BE2C (cell line): ENCODE measurements at regions not wholly inside any gene's neighbourhood (a gene's known extent, or its start where the extent isn't known, plus 50 kb on each side); places are given as distances from the start of the nearest gene placed in this dataset.

ENCODE experiments used
- DNase-seq: peaks from one replicate; pipeline ENCODE4 v3.0.0-alpha.2; 2020
- H3K27me3 ChIP-seq: fragments of 250-450 bp; sonication (Bioruptor Pico); 2 replicates; pipeline ENCODE4 v1.5.1; 2020; ENCODE audit warnings: mild to moderate bottlenecking
- H3K36me3 ChIP-seq: fragments of 250-450 bp; sonication (Bioruptor Pico); 2 replicates; pipeline ENCODE4 v1.5.1; 2020; ENCODE audit warnings: mild to moderate bottlenecking
- H3K4me1 ChIP-seq: fragments of 250-450 bp; sonication (Bioruptor Pico); 2 replicates; pipeline ENCODE4 v1.5.1; 2020
- H3K4me3 ChIP-seq: 2 replicates; pipeline ENCODE4 v1.5.1; 2011; ENCODE audit warnings: low read depth, low read length
- H3K9me3 ChIP-seq: fragments of 250-450 bp; sonication (Bioruptor Pico); 2 replicates; pipeline ENCODE4 v1.5.1; 2020
- TF ChIP-seq, protein P1 (sequence below): IDR thresholded peaks from 2 replicates; pipeline ENCODE4 v1.5.1; 2012; ENCODE audit warnings: mild to moderate bottlenecking, low read depth, low read length

DNA sequence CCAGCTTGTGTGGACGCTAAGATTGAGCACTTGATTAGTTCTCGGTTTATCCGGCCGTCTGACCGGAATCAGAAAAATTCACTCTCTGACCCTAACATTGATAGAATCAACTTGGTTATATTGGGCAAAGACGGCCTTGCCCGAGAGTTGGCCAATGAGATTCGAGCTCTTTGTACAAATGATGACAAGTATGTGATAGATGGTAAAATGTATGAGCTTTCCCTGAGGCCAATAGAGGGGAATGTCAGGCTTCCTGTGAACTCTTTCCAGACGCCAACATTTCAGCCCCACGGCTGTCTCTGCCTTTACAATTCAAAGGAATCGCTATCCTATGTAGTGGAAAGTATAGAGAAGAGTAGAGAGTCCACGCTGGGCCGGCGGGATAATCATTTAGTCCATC, 59.6 kb downstream of the ARHGAP35 start:
- peaks cover 43% of the 10 kb centered on the region for H3K36me3 ChIP-seq
- H3K27me3 ChIP-seq, result no peaks in the 10 kb centered on the region
- DNase-seq, result no peak
- no peaks in the 10 kb centered on the region for H3K4me1 ChIP-seq
- TF ChIP-seq, protein P1, sequence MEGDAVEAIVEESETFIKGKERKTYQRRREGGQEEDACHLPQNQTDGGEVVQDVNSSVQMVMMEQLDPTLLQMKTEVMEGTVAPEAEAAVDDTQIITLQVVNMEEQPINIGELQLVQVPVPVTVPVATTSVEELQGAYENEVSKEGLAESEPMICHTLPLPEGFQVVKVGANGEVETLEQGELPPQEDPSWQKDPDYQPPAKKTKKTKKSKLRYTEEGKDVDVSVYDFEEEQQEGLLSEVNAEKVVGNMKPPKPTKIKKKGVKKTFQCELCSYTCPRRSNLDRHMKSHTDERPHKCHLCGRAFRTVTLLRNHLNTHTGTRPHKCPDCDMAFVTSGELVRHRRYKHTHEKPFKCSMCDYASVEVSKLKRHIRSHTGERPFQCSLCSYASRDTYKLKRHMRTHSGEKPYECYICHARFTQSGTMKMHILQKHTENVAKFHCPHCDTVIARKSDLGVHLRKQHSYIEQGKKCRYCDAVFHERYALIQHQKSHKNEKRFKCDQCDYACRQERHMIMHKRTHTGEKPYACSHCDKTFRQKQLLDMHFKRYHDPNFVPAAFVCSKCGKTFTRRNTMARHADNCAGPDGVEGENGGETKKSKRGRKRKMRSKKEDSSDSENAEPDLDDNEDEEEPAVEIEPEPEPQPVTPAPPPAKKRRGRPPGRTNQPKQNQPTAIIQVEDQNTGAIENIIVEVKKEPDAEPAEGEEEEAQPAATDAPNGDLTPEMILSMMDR, result no peak
- H3K9me3 ChIP-seq, result no peaks in the 10 kb centered on the region
- no peak overlapping the region for H3K4me3 ChIP-seq

DNA sequence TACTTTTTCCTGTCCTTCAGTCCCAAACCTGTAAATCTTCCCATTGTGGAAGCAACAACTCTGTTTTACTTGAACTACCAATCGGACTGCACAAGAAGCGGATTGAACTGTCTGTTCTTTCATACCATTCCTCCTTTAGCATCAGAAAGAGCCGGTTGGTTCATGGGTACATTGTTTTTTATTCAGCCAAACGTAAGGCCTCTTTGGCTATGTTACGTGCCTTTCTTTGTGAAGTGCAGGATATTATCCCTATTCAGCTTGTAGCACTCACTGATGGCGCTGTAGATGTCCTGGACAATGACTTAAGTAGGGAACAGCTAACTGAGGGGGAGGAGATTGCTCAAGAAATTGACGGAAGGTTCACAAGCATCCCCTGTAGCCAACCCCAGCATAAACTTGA, 60.3 kb downstream of the ARHGAP35 start:
- Histone ChIP-seq H3K36me3 (peaks cover 43% of the 10 kb centered on the region), H3K4me1 (no peaks in the 10 kb centered on the region), H3K9me3 (no peaks in the 10 kb centered on the region), H3K4me3 (no peak overlapping the region), H3K27me3 (no peaks in the 10 kb centered on the region)
- TF ChIP-seq, protein P1, result no peak
- DNase-seq, result no peak

DNA sequence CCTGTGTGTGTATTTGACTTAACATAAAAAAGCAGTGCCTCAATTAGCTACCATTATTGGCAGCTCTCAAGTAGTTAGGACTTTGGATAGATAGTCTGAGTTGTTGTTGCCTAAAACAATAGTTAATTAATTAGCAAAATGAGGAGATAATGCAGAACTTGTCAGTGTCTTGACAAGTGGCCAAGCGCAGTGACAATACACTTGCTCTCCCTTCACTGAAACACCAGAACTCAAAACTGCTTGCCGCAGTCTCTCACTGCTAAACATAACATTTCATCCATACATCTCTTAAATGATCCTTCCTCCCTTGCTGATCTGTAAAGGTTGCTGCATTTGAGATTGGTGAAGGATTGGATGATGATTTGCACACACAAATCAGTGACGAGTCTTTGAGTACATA, 61.7 kb downstream of the ARHGAP35 start:
- TF ChIP-seq, protein P1, result no peak
- DNase-seq, result no peak
- Histone ChIP-seq H3K36me3 (peaks cover 43% of the 10 kb centered on the region), H3K9me3 (no peaks in the 10 kb centered on the region), H3K4me1 (no peaks in the 10 kb centered on the region), H3K4me3 (no peak overlapping the region), H3K27me3 (no peaks in the 10 kb centered on the region)

DNA sequence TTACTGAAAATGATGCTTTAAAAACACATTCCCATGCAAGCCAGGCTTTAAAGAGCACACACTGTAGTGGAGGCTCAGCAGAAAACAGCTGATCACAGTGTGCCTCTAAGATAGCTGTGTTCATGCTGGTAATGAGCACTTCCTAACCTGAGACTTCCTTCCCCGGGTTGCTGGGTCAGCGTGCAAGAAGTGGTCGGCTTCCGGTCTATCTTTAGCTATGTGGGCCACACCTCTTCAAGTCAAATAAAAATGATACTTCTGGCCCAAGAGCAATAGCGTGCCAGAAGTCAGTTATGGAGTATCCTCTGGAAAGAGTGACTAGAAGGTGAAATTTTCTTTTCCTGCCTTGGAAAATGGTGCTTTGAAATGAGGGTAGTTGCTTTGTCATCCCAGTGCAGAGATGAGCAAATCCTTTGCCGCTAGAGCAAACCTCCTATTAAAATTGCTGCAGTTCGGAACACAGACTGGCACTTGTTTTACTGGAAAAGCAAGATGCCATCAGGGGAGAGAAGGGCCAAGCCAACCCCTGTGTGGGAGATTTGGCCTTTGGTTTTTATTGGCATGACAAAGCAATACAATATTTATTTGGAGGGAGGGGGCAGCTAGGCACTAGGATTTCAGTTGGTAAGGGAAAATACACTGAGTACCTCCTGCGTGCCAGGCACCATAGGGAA, 64.2 kb downstream of the ARHGAP35 start:
- Histone ChIP-seq H3K9me3 (no peaks in the 10 kb centered on the region), H3K27me3 (no peaks in the 10 kb centered on the region), H3K36me3 (peaks cover 28% of the 10 kb centered on the region), H3K4me3 (no peak overlapping the region), H3K4me1 (no peaks in the 10 kb centered on the region)
- no peak for DNase-seq
- TF ChIP-seq, protein P1, result no peak

DNA sequence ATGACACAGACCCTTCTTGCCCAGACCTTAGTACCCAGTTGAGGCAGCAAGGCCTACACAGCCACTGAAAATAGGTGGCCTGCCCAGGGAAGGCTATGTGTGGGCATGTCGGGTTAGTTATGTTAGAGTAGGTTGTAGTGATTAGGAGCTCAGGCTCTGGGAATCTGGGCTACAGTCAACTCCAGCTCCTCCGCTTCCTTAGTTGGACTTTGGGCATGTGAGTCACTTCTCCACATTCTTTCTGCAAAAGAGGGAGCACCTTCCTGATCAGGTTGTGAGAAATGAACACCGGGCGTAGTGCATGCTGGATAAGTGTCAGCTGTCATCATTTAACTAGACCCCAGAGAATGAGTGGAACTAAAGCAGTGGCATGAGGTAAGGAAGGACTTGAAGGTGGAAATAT, 64.8 kb downstream of the ARHGAP35 start:
- no peaks in the 10 kb centered on the region for H3K9me3 ChIP-seq
- peaks cover 23% of the 10 kb centered on the region for H3K36me3 ChIP-seq
- H3K4me1 ChIP-seq, result no peaks in the 10 kb centered on the region
- no peak for DNase-seq
- H3K4me3 ChIP-seq, result no peak overlapping the region
- H3K27me3 ChIP-seq, result no peaks in the 10 kb centered on the region
- TF ChIP-seq, protein P1, result no peak

DNA sequence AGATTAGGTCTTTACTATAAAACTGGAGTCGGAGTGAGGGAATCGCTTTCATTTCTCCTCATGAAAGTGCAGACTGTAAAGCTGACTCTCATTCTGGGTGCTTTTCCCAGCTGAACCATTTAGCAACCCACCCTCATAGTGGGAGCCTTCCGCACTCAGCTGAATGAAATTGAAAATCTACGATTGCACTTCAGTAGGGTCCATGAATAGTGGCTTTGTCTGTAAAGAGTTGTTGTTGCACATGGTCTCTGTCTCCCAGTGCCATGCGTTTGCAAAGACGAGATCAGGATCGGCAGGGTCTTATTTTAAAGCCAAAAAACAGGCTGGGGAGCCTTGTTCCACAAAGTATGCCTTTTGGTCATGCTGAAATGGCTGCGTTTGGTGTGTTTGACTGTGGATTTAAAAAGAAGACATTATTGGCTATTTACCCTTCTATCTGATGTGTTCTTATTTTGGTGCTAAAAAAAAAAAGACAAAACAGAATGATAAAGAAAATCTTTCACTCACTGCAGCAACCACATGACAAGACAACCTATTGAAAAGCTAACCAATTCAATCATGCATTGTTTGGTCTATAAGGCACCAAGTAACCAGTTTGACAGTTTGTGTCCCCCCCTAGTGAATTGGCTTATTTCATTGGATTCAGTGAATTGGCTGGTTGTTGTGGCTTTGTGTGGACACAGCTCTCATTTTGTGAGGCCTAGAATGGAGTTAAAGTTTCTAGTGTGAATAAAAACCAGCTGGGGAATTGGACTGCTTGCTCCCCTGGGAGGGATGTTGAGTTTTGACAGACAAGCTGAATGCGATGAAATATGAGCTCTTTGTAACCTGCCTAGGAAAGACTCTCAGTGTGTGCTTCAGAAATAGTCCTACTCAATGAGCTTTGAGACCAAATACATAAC, 65.6 kb downstream of the ARHGAP35 start:
- peaks cover 17% of the 10 kb centered on the region for H3K36me3 ChIP-seq
- TF ChIP-seq, protein P1, result no peak
- no peak overlapping the region for H3K4me3 ChIP-seq
- DNase-seq, result no peak
- H3K4me1 ChIP-seq, result no peaks in the 10 kb centered on the region
- H3K27me3 ChIP-seq, result no peaks in the 10 kb centered on the region
- no peaks in the 10 kb centered on the region for H3K9me3 ChIP-seq
